GM13977 (cell line): ENCODE measurements at regions not wholly inside any gene's neighbourhood (a gene's known extent, or its start where the extent isn't known, plus 50 kb on each side); places are given as distances from the start of the nearest gene placed in this dataset.

Experiments
- DNase-seq: peaks from one replicate; pipeline ENCODE4 v3.0.0; 2012; ENCODE audit warnings: low spot score
- in situ Hi-C: fragments of 300-500 bp; cut with MboI; formaldehyde crosslinking; loops from one replicate; pipeline ENCODE4 v1.12.0; 2022; ENCODE audit warnings: low sequenced_read_pairs, low pct_unique_long_range_greater_than_20kb, mixed read lengths, inconsistent platforms; ENCODE audit not compliant: unreplicated experiment
- TF ChIP-seq, protein P1 (sequence below): IDR thresholded peaks from 2 replicates; pipeline ENCODE4 v1.5.1; 2012; ENCODE audit warnings: mild to moderate bottlenecking, control low read depth; ENCODE audit not compliant: insufficient read depth; ENCODE audit errors: extremely low read depth, missing control alignments

DNA sequence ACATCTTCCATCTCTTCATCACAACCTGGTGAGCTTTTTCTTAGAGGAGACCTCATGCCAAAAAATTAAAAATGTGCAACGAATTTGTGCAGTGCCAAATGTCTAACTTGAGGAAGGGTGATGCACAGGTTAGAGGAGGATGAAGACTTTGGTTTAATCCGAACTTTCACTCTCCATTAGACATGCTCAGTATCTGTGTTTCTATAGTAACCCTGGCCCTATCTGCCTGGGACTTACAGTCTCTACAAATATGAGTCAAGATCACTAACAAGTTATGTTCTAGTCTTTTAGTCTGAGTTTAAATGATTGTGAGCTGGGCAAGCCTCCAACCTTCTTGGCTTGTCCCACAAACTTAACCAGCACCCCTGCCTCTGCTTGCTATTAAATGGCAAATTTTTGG lies 377.0 kb downstream of the BMP2 start:
- TF ChIP-seq, protein P1, sequence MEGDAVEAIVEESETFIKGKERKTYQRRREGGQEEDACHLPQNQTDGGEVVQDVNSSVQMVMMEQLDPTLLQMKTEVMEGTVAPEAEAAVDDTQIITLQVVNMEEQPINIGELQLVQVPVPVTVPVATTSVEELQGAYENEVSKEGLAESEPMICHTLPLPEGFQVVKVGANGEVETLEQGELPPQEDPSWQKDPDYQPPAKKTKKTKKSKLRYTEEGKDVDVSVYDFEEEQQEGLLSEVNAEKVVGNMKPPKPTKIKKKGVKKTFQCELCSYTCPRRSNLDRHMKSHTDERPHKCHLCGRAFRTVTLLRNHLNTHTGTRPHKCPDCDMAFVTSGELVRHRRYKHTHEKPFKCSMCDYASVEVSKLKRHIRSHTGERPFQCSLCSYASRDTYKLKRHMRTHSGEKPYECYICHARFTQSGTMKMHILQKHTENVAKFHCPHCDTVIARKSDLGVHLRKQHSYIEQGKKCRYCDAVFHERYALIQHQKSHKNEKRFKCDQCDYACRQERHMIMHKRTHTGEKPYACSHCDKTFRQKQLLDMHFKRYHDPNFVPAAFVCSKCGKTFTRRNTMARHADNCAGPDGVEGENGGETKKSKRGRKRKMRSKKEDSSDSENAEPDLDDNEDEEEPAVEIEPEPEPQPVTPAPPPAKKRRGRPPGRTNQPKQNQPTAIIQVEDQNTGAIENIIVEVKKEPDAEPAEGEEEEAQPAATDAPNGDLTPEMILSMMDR: no peak
- in situ Hi-C loops: no loop called here
- DNase-seq: no peak

DNA sequence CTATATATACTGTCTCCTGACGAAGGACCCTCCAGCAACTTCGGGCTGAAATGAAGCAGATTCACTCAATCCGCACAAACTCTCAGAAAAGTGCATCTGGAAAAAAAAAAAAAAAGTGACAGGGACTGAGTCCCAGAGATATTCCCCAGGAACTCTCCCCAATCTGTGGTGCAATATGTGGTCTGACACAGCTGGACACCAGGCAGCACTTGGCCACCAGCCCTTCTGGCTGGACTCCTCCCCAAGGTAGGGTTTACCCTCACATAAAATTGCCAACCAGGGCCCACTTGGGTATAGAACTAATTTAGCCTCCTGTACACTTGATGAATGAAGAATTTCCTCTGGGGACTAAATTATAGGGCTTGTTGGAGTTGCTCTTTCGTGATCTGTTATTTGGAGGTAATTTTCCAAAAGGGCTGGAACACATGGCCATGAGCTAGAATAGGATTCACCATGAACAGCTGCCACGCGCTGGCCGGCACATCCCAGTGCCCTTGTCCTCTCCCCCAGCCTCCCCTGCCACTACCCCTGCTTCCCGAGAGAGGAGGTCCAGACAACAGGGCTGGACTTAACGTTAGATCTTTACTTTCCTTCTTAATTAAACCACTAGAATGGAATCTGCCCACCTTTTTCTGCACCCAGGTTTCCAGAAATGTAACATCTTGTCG lies 379.2 kb downstream of the BMP2 start:
- no peak for DNase-seq
- TF ChIP-seq, protein P1: no peak
- in situ Hi-C loops: no loop called here

DNA sequence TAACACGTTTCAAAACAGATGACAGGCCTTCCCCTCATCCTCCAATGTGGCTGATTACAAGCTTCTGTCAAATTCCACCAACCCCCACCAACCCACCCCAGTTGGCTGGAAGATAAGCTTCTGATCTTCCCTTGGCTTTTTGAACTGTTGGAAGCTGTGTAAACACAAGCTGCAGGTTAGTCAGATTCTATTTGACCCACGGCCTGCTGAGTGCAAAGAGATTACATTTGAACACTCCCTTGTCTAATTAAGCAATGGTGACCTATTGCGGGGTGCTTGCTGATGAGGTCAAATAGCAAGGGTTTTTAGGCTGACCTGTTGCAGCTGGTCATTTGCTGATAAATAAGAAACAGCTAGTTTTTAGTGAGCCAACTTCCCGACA lies 379.7 kb downstream of the BMP2 start:
- TF ChIP-seq, protein P1: no peak
- no peak for DNase-seq
- in situ Hi-C loops: no loop called here

DNA sequence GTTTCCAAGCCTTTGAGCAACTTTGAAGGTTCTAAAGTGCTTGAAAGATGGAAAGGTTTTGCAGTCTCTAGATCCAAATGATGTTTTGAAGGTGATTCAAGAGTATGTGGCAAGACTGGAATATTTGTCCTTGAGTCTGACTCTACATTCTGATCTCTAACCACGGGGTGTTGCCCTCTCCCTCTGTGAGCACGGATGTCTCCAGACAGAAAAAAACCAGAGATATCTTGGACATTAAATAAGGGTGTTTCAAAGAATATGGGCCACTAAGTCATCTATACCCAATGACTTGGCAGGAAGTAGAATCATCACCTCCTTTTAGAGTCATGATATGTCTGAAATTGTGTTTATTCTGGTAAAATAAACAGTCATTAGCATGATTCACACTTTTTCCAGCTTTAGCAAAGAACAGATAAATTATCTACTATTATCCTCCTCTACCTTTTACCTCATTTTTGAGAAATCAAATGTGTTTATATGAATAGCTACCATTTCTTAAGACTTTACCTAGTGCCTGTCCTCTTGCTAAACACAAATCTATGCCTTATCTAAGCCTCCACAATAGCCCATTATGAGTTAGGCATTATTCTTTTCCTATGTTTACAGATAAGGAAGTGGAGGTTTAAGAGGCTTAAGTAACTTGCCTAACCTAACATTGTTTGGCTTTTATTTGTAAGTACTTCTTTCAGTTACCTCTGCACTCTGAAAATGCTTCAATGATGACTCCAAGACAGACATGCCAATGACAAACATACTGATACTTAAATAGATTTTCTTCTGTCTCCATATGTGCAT lies 384.4 kb downstream of the BMP2 start:
- TF ChIP-seq, protein P1: no peak
- in situ Hi-C loops: no loop called here
- DNase-seq: no peak

DNA sequence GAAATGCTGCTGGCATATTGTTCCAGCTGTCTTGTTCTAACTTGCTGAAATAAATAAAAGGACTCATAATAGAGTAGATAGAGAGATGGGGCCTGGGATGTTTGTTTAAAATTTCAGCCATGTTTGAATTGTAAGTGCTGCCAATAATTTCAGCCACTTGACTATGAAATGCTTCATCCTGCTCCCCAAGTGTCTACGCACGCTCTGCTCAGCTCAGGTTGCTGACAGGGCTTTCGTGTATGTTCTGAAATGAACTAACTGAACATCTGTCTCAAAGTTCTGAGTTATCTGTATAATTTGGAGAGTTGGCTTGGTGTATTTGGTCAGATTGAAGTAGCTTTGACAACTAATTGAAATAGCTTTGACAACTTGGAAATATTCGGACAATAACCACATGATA lies 387.8 kb downstream of the BMP2 start:
- no peak for DNase-seq
- TF ChIP-seq, protein P1: no peak
- in situ Hi-C loops: no loop called here

DNA sequence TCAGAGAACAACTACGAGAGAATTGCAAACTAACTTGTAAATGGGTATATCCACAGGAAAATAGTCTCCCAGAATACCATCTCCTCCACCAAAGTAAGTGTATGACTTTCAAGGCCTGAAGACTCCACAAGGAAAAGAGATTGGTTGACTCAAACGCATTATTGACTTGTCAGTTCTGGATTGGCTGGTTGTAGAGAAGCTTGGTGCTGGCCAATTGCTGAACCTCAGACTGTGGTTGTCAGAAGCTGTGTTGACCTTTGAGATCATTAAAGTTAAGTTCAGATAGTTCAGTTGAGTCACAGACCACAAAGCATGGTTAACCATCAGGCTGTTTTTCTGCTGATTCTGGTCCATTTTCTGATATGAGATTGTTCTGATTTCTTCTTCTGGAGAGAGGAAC lies 388.3 kb downstream of the BMP2 start:
- no peak for DNase-seq
- TF ChIP-seq, protein P1: no peak
- in situ Hi-C loops: no loop called here
